Esophagus muscularis mucosa (tissue), 4 donors: ENCODE measurements at regions not wholly inside any gene's neighbourhood (a gene's known extent, or its start where the extent isn't known, plus 50 kb on each side); places are given as distances from the start of the nearest gene placed in this dataset.
"Not testable (repeated sequence)": the region's sequence is repeated elsewhere in the genome, so short reads cannot be mapped to it uniquely, and the experiment has no call there.

ENCODE experiments used
- DNase-seq: peaks from one replicate; pipeline ENCODE4 v3.0.0-alpha.2; 2017; ENCODE audit errors: extremely low spot score
- H3K27ac ChIP-seq, 4 donors: fragments of 200-600 bp; sonication (generic); replicated peaks in 1 of 4; 1 replicate in 3 of 4; 2 replicates in 1 of 4; pipeline ENCODE4 v1.5.1; 2016 to 2019; ENCODE audit warnings: mild to moderate bottlenecking in 1 of 4
- H3K27me3 ChIP-seq, 4 donors: fragments of 200-600 bp; sonication (generic); one replicate each; pipeline versions ENCODE4 v1.5.1 to v1.6.0; 2016 to 2019
- H3K36me3 ChIP-seq, 4 donors: fragments of 200-600 bp; sonication (generic); one replicate each; pipeline ENCODE4 v1.5.1; 2016 to 2019
- H3K4me1 ChIP-seq, 4 donors: fragments of 200-600 bp; sonication (generic); one replicate each; pipeline ENCODE4 v1.5.1; 2016 to 2019
- H3K4me3 ChIP-seq, 4 donors: fragments of 200-600 bp; sonication (generic); 1 replicate in 2 of 4; 2 replicates in 2 of 4; pipeline ENCODE4 v1.5.1; 2016 to 2019; ENCODE audit warnings: mild to moderate bottlenecking in 4 of 4, moderate library complexity in 1 of 4
- H3K9me3 ChIP-seq, 4 donors: fragments of 200-600 bp; sonication (generic); 1 replicate in 3 of 4; 2 replicates in 1 of 4; pipeline ENCODE4 v1.5.1; 2016 to 2019
- EP300 ChIP-seq: sonication (generic); formaldehyde crosslinking; IDR thresholded peaks from one replicate; pipeline ENCODE4 v1.6.1; 2017; ENCODE audit warnings: antibody characterized with exemption
- POLR2A ChIP-seq: fragments of 450-650 bp; IDR thresholded peaks from one replicate; pipeline ENCODE4 v1.6.1; 2017; ENCODE audit warnings: antibody characterized with exemption, moderate library complexity, mild to moderate bottlenecking, low read depth
- POLR2AphosphoS5 ChIP-seq, 2 donors: sonication (generic); formaldehyde crosslinking; IDR thresholded peaks; one replicate each; pipeline ENCODE4 v1.6.1; 2017; ENCODE audit warnings: antibody characterized with exemption in 2 of 2
- WGBS: methylation state at CpG from one replicate; pipeline ENCODE4 v1.1.5; 2018; 5-methylcytosine and 5-hydroxymethylcytosine counted together
- intact Hi-C: fragments of 100-400 bp; cut with DNase I; formaldehyde crosslinking; loops from one replicate; pipeline ENCODE4 v1.15.1; 2023
- TF ChIP-seq, protein P1 (sequence below), 3 experiments: fragments of 200-600 bp in 2 of 3; fragments of 450-650 bp in 1 of 3; sonication (generic) in 2 of 3; IDR thresholded peaks; one replicate each; pipeline ENCODE4 v1.5.1; 2017 to 2019; ENCODE audit warnings: antibody characterized with exemption in 3 of 3, mild to moderate bottlenecking in 2 of 3, moderate library complexity in 1 of 3

DNA sequence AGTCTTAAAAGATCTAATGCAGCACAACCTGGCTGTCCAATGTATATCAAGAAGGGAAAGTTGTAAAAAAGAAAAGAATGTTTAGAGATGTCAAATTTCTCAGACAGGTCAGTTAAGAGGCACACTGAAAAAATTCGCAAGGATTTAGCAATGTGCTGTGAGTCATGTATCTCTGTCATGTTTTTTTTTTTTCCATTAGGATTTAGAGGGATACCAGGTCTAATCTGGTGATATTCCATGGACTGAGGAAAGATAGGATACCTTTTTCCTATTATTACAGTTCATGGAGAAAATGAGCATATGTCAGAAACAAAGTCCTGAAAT, 815.4 kb upstream of the PCDH10 start:
- no peak for DNase-seq
- WGBS = 82% methylated on average over 1 of the region's 1 CpG
- intact Hi-C loops = no loop called here
- no peak overlapping the region for H3K27ac ChIP-seq
- TF ChIP-seq POLR2A = no peak
- TF ChIP-seq, protein P1, sequence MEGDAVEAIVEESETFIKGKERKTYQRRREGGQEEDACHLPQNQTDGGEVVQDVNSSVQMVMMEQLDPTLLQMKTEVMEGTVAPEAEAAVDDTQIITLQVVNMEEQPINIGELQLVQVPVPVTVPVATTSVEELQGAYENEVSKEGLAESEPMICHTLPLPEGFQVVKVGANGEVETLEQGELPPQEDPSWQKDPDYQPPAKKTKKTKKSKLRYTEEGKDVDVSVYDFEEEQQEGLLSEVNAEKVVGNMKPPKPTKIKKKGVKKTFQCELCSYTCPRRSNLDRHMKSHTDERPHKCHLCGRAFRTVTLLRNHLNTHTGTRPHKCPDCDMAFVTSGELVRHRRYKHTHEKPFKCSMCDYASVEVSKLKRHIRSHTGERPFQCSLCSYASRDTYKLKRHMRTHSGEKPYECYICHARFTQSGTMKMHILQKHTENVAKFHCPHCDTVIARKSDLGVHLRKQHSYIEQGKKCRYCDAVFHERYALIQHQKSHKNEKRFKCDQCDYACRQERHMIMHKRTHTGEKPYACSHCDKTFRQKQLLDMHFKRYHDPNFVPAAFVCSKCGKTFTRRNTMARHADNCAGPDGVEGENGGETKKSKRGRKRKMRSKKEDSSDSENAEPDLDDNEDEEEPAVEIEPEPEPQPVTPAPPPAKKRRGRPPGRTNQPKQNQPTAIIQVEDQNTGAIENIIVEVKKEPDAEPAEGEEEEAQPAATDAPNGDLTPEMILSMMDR (IDR thresholded peaks at IDR 0.05) = no peak
- no peak for TF ChIP-seq POLR2AphosphoS5 (IDR thresholded peaks at IDR 0.05)
- TF ChIP-seq EP300 = no peak
- H3K9me3 ChIP-seq = no peaks in the 10 kb centered on the region
- H3K4me1 ChIP-seq = no peaks in the 10 kb centered on the region
- H3K4me3 ChIP-seq = no peak overlapping the region
- no peaks in the 10 kb centered on the region for H3K27me3 ChIP-seq
- no peaks in the 10 kb centered on the region for H3K36me3 ChIP-seq

DNA sequence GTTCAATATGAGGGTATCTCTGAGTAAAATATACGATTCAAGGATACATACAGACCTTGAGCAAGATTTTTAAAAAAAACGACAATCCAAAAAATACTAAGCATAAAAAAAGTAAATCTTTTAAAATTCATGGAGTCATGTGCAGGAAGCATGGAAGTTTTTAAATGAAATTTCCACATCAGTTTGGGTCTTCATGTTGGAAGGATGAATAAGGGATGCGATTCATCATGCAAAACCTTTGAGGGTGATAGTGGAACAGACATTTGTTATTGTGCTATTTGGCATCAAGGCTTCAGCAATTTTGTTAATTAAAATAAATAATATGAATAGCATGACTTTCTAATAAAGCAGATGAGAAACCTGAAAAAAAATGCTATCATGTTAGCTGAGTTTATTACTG, 815.0 kb upstream of the PCDH10 start:
- intact Hi-C loops = no loop called here
- Histone ChIP-seq H3K4me1 (no peaks in the 10 kb centered on the region), H3K9me3 (no peaks in the 10 kb centered on the region), H3K27me3 (no peaks in the 10 kb centered on the region), H3K4me3 (no peak overlapping the region), H3K27ac (no peak overlapping the region), H3K36me3 (no peaks in the 10 kb centered on the region)
- DNase-seq = no peak
- WGBS = 61% methylated on average over 3 of the region's 3 CpGs
- TF ChIP-seq, protein P1 (IDR thresholded peaks at IDR 0.05) = no peak
- no peak for TF ChIP-seq POLR2AphosphoS5 (IDR thresholded peaks at IDR 0.05)
- TF ChIP-seq POLR2A = no peak
- no peak for TF ChIP-seq EP300

DNA sequence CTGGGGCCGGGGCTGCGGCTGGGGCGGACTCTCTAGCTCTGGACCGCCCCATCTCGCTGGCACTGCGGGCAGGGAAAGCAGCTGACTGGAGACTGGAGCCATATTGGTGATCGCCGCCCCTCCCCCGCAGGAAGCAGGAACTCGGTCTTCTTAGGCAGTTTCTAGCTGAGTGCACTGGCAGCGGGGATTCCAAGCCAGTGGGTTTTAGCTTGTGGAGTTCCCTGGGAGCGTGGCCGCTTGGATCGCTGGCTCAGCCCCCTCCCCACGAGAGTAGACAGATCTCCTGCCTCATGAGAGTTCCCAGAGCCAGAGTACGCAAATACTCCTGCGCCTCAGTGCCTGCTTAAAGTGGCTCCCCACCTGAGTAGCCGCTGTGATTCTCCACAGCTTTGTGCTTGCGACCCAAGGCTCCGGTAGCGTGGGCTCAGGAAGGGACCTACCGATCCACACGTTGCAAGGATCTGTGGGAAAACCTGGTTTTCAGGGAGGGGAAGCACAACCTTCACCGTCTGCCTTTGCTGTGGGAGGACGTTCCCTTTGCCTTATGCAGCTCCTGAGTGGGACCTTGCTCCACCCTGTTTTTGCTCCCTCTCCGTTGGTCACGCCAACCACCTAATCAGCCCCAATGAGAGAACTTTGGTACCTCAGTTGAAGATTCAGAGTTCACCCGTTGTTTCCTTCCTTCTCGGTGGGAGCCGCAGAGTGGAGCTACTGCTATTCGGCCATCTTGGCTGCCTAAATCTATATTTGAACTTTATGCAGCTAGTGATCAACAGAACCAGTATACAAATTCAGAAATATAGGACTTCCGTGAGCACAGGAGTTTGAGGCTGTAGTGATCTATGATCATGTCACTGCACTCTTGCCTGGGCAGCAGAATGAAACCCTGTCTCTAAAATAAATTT, 803.9 kb upstream of the PCDH10 start:
- 95% methylated on average over 15 of the region's 32 CpGs for WGBS
- no peaks in the 10 kb centered on the region for H3K9me3 ChIP-seq
- TF ChIP-seq POLR2A (no peak), EP300 (no peak), POLR2AphosphoS5 (IDR thresholded peaks at IDR 0.05) (no peak)
- TF ChIP-seq, protein P1 (IDR thresholded peaks at IDR 0.05) = no peak
- H3K27ac ChIP-seq = no peak overlapping the region
- H3K4me3 ChIP-seq = no peak overlapping the region
- intact Hi-C loops = no loop called here
- no peaks in the 10 kb centered on the region for H3K27me3 ChIP-seq
- no peaks in the 10 kb centered on the region for H3K4me1 ChIP-seq
- H3K36me3 ChIP-seq = no peaks in the 10 kb centered on the region
- DNase-seq = no peak

DNA sequence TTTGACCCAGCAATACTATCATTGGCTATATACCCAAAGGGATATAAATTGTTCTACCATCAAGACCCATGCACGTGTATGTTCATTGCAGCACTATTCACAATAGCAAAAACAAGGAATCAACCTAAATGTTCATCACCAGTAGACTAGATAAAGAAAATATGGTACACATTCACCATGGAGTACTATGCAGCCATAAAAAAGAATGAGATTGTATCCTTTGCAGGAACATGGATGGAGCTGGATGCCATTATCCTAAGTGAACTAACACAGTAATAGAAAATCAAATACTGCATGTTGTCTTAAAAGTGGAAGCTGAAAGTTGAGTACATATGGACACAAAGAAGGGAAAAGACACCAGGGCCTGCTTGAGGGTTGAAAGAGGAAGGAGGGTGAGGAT, 803.1 kb upstream of the PCDH10 start:
- WGBS = 100% methylated on average over 1 of the region's 1 CpG
- Histone ChIP-seq H3K4me1 (no peaks in the 10 kb centered on the region), H3K9me3 (no peaks in the 10 kb centered on the region), H3K36me3 (no peaks in the 10 kb centered on the region), H3K4me3 (no peak overlapping the region), H3K27me3 (no peaks in the 10 kb centered on the region), H3K27ac (no peak overlapping the region)
- DNase-seq = no peak
- TF ChIP-seq POLR2A = no peak
- intact Hi-C loops = no loop called here

DNA sequence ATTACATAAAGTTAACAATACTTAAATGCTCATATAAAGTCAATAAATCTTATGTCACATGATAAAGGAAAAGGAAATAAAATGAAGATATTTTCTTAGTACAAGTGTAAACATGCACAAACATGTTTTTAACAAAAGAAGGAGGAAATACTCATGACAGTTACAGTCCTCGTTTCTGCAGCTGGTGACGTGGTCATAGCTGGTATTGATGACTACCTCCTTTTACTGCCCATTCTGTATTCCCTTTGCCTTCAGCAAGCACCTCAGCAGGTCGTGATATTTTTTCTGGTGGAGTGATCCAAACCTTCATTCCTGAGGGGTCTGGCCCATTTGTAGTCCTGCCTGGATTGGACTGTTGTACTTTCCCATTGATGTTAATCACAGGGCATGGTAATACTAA, 797.5 kb upstream of the PCDH10 start:
- H3K4me3 ChIP-seq, H3K27ac ChIP-seq, intact Hi-C loops, DNase-seq, H3K36me3 ChIP-seq, H3K27me3 ChIP-seq, H3K4me1 ChIP-seq: not testable (repeated sequence)
- H3K9me3 ChIP-seq = peaks cover 0 to 18% (median 14%) of the 10 kb centered on the region in 4 donors
- WGBS = 79% methylated on average over 3 of the region's 3 CpGs

DNA sequence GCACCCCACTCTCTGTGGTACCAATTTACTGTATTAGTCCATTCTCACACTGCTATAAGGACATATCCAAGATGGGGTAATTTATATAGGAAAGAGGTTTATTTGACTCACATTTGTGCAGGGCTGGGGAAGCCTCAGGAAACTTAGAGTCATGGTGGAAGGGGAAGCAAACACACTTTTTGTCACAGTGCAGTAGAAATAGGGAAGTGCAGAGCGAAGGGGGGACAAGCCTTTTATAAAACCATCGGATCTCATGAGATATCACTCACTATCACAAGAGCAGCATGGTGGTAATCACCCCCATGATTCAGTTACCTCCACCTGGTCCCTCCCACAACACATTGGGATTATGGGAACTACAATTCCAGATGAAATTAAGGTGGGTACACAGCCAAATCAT, 766.9 kb upstream of the PCDH10 start:
- 85% methylated on average over 2 of the region's 2 CpGs for WGBS
- Histone ChIP-seq H3K27me3 (no peaks in the 10 kb centered on the region), H3K4me1 (no peaks in the 10 kb centered on the region), H3K36me3 (no peaks in the 10 kb centered on the region), H3K9me3 (no peaks in the 10 kb centered on the region), H3K27ac (no peak overlapping the region), H3K4me3 (no peak overlapping the region)
- DNase-seq = no peak
- no peak for TF ChIP-seq POLR2A
- no peak for TF ChIP-seq EP300
- TF ChIP-seq, protein P1 (IDR thresholded peaks at IDR 0.05) = no peak
- no peak for TF ChIP-seq POLR2AphosphoS5 (IDR thresholded peaks at IDR 0.05)
- intact Hi-C loops = no loop called here
